ENCODE measurements at regions not wholly inside any gene's neighbourhood (a gene's known extent, or its start where the extent isn't known, plus 50 kb on each side); places are given as distances from the start of the nearest gene placed in this dataset.

DNA sequence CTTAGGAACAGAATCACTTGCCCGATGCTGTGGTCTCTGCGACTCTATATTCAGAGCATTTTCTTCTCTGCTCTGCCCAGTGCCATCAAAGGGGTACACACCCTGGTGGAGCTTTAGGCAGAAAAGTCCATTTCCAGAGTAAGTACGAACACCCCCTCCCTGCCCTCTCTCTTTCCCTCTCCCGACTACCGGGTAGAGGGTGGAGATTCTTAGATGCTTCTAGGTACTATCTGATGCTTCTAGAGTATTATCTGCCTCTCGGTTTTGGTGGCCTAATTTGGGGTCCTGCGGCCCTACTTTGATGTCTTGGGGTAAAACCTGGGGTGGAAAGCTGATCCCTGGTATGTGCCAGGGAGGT is 245.4 kb upstream of the SOX4 start:
- Histone ChIP-seq H3K4me1 (ENCODE audit: insufficient read depth, low read length) (no peaks in the 10 kb centered on the region), H3K9ac (ENCODE audit: low read depth, low read length) (no peak overlapping the region), H2AFZ (ENCODE audit: low read depth, low read length) (no peak overlapping the region), H3K9me3 (ENCODE audit: insufficient read depth, low read length, severe bottlenecking) (no peaks in the 10 kb centered on the region), H3K36me3 (ENCODE audit: insufficient read depth, low read length) (no peaks in the 10 kb centered on the region), H3K27ac (ENCODE audit: low read length) (no peak overlapping the region), H3K27me3 (ENCODE audit: insufficient read depth, low read length, poor library complexity) (no peaks in the 10 kb centered on the region), H3K4me3 (ENCODE audit: low read depth in 1 of 2, low read length in 2 of 2) (no peak overlapping the region), H3K79me2 (ENCODE audit: insufficient read depth, low read length) (no peaks in the 10 kb centered on the region), H4K20me1 (ENCODE audit: insufficient read depth, low read length) (no peaks in the 10 kb centered on the region), H3K4me2 (ENCODE audit: insufficient read depth, low read length) (no peak overlapping the region)
- DNase-seq (no peak), ATAC-seq (ENCODE audit: insufficient read depth, low read depth) (no peak)
- TF ChIP-seq EZH2 (IDR thresholded peaks at IDR 0.05; ENCODE audit: borderline replicate concordance, low read depth, low read length, severe bottlenecking) (no peak), CTCF (IDR thresholded peaks at IDR 0.05; ENCODE audit: borderline replicate concordance, extremely low read depth, low read length, poor library complexity, severe bottlenecking) (no peak)

DNA sequence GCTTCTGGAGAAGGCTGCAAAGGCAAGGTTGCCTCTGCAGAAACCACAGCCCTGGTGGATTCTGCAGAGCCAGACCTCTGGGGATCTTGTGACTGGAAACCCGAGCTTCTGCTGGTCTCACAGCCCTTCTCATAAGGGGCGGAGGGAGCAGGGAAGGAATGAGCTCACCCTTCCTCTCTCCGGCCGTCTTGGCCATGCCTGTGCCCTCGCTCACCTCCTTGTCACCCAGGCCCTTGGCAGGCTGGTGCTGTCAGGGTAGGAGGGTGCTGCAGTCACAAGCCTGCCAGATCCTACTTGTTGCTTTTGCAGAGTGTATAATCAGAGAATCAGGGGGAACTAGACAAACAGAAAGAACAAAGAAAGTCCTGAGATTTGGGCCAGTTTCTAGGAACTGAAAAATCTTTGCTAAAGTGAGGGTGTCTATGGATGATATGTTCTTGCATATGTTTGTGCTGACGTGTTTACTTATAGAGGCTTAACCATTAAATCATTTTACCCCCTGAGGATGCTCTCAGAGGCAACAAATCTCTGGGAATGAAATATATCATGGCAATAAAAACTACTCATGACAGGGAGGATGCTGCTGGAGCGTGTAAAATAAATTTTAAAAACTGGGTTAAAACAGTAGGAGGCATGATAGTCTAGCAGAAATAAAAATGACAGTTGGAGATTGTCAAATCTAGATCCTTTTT is 244.9 kb upstream of the SOX4 start:
- 0 out of 3 replicates have a peak, but pooled peaks have one; percentile 14 for ATAC-seq (ENCODE audit: insufficient read depth, low read depth)
- Histone ChIP-seq H3K79me2 (ENCODE audit: insufficient read depth, low read length) (no peaks in the 10 kb centered on the region), H4K20me1 (ENCODE audit: insufficient read depth, low read length) (no peaks in the 10 kb centered on the region), H3K9me3 (ENCODE audit: insufficient read depth, low read length, severe bottlenecking) (no peaks in the 10 kb centered on the region), H3K4me2 (ENCODE audit: insufficient read depth, low read length) (no peak overlapping the region), H3K4me3 (ENCODE audit: low read depth in 1 of 2, low read length in 2 of 2) (no peak overlapping the region), H3K27ac (ENCODE audit: low read length) (no peak overlapping the region), H2AFZ (ENCODE audit: low read depth, low read length) (no peak overlapping the region), H3K36me3 (ENCODE audit: insufficient read depth, low read length) (no peaks in the 10 kb centered on the region), H3K4me1 (ENCODE audit: insufficient read depth, low read length) (no peaks in the 10 kb centered on the region), H3K27me3 (ENCODE audit: insufficient read depth, low read length, poor library complexity) (no peaks in the 10 kb centered on the region), H3K9ac (ENCODE audit: low read depth, low read length) (no peak overlapping the region)
- TF ChIP-seq EZH2 (IDR thresholded peaks at IDR 0.05; ENCODE audit: borderline replicate concordance, low read depth, low read length, severe bottlenecking) (no peak), CTCF (IDR thresholded peaks at IDR 0.05; ENCODE audit: borderline replicate concordance, extremely low read depth, low read length, poor library complexity, severe bottlenecking) (no peak)
- DNase-seq: no peak

DNA sequence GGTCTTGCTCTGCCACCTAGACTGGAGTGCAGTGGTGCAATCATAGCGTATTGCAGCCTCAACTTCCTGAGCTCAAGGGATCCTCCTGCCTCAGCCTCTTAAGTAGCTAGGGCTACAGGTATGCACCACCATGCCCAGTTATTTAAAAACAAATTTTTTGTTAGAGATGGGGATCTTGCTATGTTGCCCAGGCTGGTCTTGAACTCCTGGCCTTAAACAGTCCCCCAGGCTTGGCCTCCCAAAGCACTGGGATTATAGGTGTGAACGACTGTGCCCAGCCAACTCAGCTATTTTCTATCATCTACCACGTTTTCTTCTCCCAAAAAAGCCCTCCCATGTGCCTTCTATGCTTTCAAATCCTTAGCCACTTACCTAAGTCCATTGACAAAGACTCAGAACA is 243.7 kb upstream of the SOX4 start:
- H3K9me3 ChIP-seq (ENCODE audit: insufficient read depth, low read length, severe bottlenecking): no peaks in the 10 kb centered on the region
- TF ChIP-seq EZH2 (IDR thresholded peaks at IDR 0.05; ENCODE audit: borderline replicate concordance, low read depth, low read length, severe bottlenecking): no peak
- H3K36me3 ChIP-seq (ENCODE audit: insufficient read depth, low read length): no peaks in the 10 kb centered on the region
- no peak overlapping the region for H3K27ac ChIP-seq (ENCODE audit: low read length)
- no peak overlapping the region for H2AFZ ChIP-seq (ENCODE audit: low read depth, low read length)
- peaks cover 8% of the 10 kb centered on the region for H3K4me1 ChIP-seq (ENCODE audit: insufficient read depth, low read length)
- no peak overlapping the region for H3K9ac ChIP-seq (ENCODE audit: low read depth, low read length)
- no peak overlapping the region for H3K4me3 ChIP-seq (ENCODE audit: low read depth in 1 of 2, low read length in 2 of 2)
- H3K27me3 ChIP-seq (ENCODE audit: insufficient read depth, low read length, poor library complexity): no peaks in the 10 kb centered on the region
- ATAC-seq (ENCODE audit: insufficient read depth, low read depth): no peak
- no peak for DNase-seq
- no peaks in the 10 kb centered on the region for H4K20me1 ChIP-seq (ENCODE audit: insufficient read depth, low read length)
- H3K4me2 ChIP-seq (ENCODE audit: insufficient read depth, low read length): no peak overlapping the region
- H3K79me2 ChIP-seq (ENCODE audit: insufficient read depth, low read length): no peaks in the 10 kb centered on the region

DNA sequence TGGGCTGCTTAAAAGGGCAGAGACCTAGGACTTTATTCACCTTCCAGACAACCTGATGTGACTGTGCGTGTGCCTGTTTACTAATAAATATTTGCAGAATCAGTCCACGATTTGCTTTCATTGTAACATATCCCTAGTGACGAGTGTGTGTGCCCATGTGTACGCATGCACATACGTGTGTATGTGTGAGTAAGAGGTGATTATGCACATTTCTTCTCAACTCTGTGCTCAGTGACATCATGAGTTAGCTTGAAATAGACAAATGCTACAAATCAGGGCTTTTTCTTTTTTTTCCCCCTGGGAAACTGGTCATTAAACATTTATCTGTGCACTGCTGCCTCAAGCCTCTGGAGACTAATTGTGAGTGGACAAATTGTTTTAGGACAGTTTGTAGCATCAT is 242.6 kb upstream of the SOX4 start:
- Histone ChIP-seq H3K4me2 (ENCODE audit: insufficient read depth, low read length) (no peak overlapping the region), H4K20me1 (ENCODE audit: insufficient read depth, low read length) (no peaks in the 10 kb centered on the region), H3K27ac (ENCODE audit: low read length) (no peak overlapping the region), H3K9ac (ENCODE audit: low read depth, low read length) (no peak overlapping the region), H3K9me3 (ENCODE audit: insufficient read depth, low read length, severe bottlenecking) (no peaks in the 10 kb centered on the region), H3K79me2 (ENCODE audit: insufficient read depth, low read length) (no peaks in the 10 kb centered on the region), H3K4me1 (ENCODE audit: insufficient read depth, low read length) (peaks cover 10% of the 10 kb centered on the region), H2AFZ (ENCODE audit: low read depth, low read length) (no peak overlapping the region), H3K36me3 (ENCODE audit: insufficient read depth, low read length) (no peaks in the 10 kb centered on the region), H3K4me3 (ENCODE audit: low read depth in 1 of 2, low read length in 2 of 2) (no peak overlapping the region), H3K27me3 (ENCODE audit: insufficient read depth, low read length, poor library complexity) (no peaks in the 10 kb centered on the region)
- DNase-seq: no peak
- ATAC-seq (ENCODE audit: insufficient read depth, low read depth): no peak
- TF ChIP-seq EZH2 (IDR thresholded peaks at IDR 0.05; ENCODE audit: borderline replicate concordance, low read depth, low read length, severe bottlenecking) (no peak), CTCF (IDR thresholded peaks at IDR 0.05; ENCODE audit: borderline replicate concordance, extremely low read depth, low read length, poor library complexity, severe bottlenecking) (no peak)

All from DND-41 (cell line).